NB4 (cell line): ENCODE measurements at regions not wholly inside any gene's neighbourhood (a gene's known extent, or its start where the extent isn't known, plus 50 kb on each side); places are given as distances from the start of the nearest gene placed in this dataset.

Source experiments
- DNase-seq: peaks from one replicate; pipeline ENCODE4 v3.0.0; 2010; ENCODE audit warnings: low read depth
- H3K4me3 ChIP-seq: one replicate; pipeline ENCODE4 v1.5.1; 2011; ENCODE audit warnings: mild to moderate bottlenecking, low read depth, low read length, moderate library complexity
- MAX ChIP-seq: IDR thresholded peaks from 2 replicates; pipeline ENCODE4 v1.6.1; 2011; ENCODE audit warnings: low read depth, low read length
- MYC ChIP-seq: IDR thresholded peaks from 2 replicates; pipeline ENCODE4 v1.6.1; 2011; ENCODE audit warnings: low read depth, low read length
- POLR2A ChIP-seq: IDR thresholded peaks from 2 replicates; pipeline ENCODE4 v1.6.1; 2011; ENCODE audit warnings: mild to moderate bottlenecking; ENCODE audit not compliant: insufficient read length; ENCODE audit errors: extremely low read depth
- TF ChIP-seq, protein P1 (sequence below): IDR thresholded peaks from one replicate; pipeline ENCODE4 v1.5.1; 2012; ENCODE audit warnings: low read depth, low read length

DNA sequence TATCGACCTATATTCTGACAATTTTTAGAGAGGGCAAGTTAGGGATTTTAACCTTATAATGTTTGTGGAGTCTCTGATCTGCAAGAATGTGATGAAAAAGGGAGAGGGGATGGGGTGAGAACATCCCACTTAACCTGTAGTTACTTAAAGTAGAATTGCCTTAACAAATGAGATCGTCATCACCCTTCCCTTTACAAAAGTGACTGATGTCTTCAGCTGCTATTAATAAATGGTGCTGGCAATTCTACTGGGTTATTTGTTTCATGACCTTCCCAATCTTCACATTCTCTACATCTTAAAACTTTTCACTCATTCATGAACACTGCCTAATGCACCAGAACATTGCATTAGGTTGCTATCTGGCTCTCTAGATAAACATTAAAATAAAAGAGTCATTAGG lies 873.4 kb upstream of the LCORL start:
- DNase-seq: no peak

GRCh38 chr4:18882468-18882867 lies 860.9 kb upstream of the LCORL start:
- H3K4me3 ChIP-seq: no peak overlapping the region
- DNase-seq: no peak
- TF ChIP-seq POLR2A: no peak
- no peak for TF ChIP-seq MAX
- TF ChIP-seq, protein P1, sequence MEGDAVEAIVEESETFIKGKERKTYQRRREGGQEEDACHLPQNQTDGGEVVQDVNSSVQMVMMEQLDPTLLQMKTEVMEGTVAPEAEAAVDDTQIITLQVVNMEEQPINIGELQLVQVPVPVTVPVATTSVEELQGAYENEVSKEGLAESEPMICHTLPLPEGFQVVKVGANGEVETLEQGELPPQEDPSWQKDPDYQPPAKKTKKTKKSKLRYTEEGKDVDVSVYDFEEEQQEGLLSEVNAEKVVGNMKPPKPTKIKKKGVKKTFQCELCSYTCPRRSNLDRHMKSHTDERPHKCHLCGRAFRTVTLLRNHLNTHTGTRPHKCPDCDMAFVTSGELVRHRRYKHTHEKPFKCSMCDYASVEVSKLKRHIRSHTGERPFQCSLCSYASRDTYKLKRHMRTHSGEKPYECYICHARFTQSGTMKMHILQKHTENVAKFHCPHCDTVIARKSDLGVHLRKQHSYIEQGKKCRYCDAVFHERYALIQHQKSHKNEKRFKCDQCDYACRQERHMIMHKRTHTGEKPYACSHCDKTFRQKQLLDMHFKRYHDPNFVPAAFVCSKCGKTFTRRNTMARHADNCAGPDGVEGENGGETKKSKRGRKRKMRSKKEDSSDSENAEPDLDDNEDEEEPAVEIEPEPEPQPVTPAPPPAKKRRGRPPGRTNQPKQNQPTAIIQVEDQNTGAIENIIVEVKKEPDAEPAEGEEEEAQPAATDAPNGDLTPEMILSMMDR: no peak
- no peak for TF ChIP-seq MYC

More for the DNA sequence above, 873.4 kb upstream of the LCORL start:
- no peak overlapping the region for H3K4me3 ChIP-seq
- TF ChIP-seq, protein P1: no peak
- TF ChIP-seq POLR2A (no peak), MYC (no peak), MAX (no peak)

GRCh38 chr4:18881556-18881955 lies 860.0 kb upstream of the LCORL start:
- H3K4me3 ChIP-seq: no peak overlapping the region
- TF ChIP-seq MAX: no peak
- TF ChIP-seq, protein P1: no peak
- no peak for TF ChIP-seq MYC
- TF ChIP-seq POLR2A: no peak

GRCh38 chr4:18880871-18881270 lies 859.3 kb upstream of the LCORL start:
- no peak overlapping the region for H3K4me3 ChIP-seq
- no peak for TF ChIP-seq MAX
- TF ChIP-seq POLR2A: no peak
- TF ChIP-seq MYC: no peak
- TF ChIP-seq, protein P1: no peak
- no peak for DNase-seq

More at GRCh38 chr4:18881556-18881955, 860.0 kb upstream of the LCORL start:
- no peak for DNase-seq

GRCh38 chr4:18878561-18878960 lies 857.0 kb upstream of the LCORL start:
- H3K4me3 ChIP-seq: no peak overlapping the region
- TF ChIP-seq, protein P1: no peak
- TF ChIP-seq MYC (no peak), POLR2A (no peak), MAX (no peak)
- no peak for DNase-seq

GRCh38 chr4:18869166-18869565 lies 847.6 kb upstream of the LCORL start:
- TF ChIP-seq, protein P1: no peak
- no peak for TF ChIP-seq MAX
- TF ChIP-seq POLR2A: no peak
- no peak for TF ChIP-seq MYC
- H3K4me3 ChIP-seq: no peak overlapping the region
- DNase-seq: no peak
